ENCODE measurements at regions not wholly inside any gene's neighbourhood (a gene's known extent, or its start where the extent isn't known, plus 50 kb on each side); places are given as distances from the start of the nearest gene placed in this dataset.
"Not testable (repeated sequence)": the region's sequence is repeated elsewhere in the genome, so short reads cannot be mapped to it uniquely, and the experiment has no call there.

- no peaks in the 10 kb centered on the region for H3K27me3 ChIP-seq
- DNase-seq (no peak), ATAC-seq (no peak)
- no peak overlapping the region for H3K4me3 ChIP-seq
- no peaks in the 10 kb centered on the region for H3K36me3 ChIP-seq (replicated peaks in 1 of 2; ENCODE audit: insufficient read depth in 1 of 2, low read depth in 2 of 2)
- WGBS, 2 donors = 68 to 76% methylated on average over 3 to 4 of the region's 4 CpGs
- H3K27ac ChIP-seq = no peak overlapping the region
- TF ChIP-seq POLR2A (IDR thresholded peaks at IDR 0.05) (no peak), CTCF (IDR thresholded peaks at IDR 0.05) (no peak)
- intact Hi-C loops (cut with DNase I) = no loop called here
- no peaks in the 10 kb centered on the region for H3K9me3 ChIP-seq
- H3K4me1 ChIP-seq = no peaks in the 10 kb centered on the region
These were observed 577.5 kb upstream of the FBXO33 start for GRCh38 chr14:40009771-40010170.

- H3K27me3 ChIP-seq; H3K9me3 ChIP-seq; H3K36me3 ChIP-seq (replicated peaks in 1 of 2; ENCODE audit: insufficient read depth in 1 of 2, low read depth in 2 of 2); DNase-seq; H3K4me1 ChIP-seq; ATAC-seq; H3K4me3 ChIP-seq; H3K27ac ChIP-seq; intact Hi-C loops (cut with DNase I): not testable (repeated sequence)
- WGBS, 2 donors = 71 to 92% methylated on average over 2 of the region's 2 CpGs
These were observed 576.1 kb upstream of the FBXO33 start for GRCh38 chr14:40008345-40008744.

DNA sequence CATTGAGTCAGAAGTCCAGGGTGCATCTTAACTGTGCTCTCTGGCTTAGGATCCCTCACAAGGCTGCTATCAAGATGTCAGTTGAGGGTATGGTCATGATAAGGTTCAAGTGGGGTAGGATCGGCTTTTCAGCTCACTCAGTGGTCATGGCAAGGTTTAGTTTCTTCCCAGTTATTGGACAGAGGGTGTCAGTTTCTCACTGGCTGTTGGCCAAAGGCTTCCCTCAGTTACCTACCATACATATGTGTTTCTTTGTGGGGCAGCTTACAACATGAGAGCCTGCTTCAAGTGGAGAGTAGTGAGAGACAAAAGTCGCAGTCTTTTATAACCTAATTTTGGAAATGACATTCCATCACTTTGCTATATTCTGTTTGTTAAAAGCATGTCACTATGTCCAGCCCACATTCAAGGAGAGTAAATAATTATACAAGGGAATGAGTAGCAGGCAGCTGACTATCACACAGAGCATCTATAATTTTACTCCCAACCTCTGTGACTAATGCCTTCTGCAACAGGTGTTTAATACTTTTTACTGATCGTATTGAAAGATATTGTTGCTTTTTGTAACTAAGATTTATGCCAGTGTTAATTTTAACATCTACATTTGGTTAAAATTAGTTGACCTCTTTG lies 572.8 kb upstream of the FBXO33 start:
- Histone ChIP-seq H3K4me3 (no peak overlapping the region), H3K4me1 (no peaks in the 10 kb centered on the region), H3K36me3 (replicated peaks in 1 of 2; ENCODE audit: insufficient read depth in 1 of 2, low read depth in 2 of 2) (no peaks in the 10 kb centered on the region), H3K27me3 (no peaks in the 10 kb centered on the region), H3K27ac (no peak overlapping the region), H3K9me3 (no peaks in the 10 kb centered on the region)
- TF ChIP-seq CTCF (IDR thresholded peaks at IDR 0.05) (no peak), POLR2A (IDR thresholded peaks at IDR 0.05) (no peak)
- no peak for DNase-seq
- intact Hi-C loops (cut with DNase I) = no loop called here
- 56 to 59% methylated on average over 3 of the region's 3 CpGs for WGBS, 2 donors
- no peak for ATAC-seq

DNA sequence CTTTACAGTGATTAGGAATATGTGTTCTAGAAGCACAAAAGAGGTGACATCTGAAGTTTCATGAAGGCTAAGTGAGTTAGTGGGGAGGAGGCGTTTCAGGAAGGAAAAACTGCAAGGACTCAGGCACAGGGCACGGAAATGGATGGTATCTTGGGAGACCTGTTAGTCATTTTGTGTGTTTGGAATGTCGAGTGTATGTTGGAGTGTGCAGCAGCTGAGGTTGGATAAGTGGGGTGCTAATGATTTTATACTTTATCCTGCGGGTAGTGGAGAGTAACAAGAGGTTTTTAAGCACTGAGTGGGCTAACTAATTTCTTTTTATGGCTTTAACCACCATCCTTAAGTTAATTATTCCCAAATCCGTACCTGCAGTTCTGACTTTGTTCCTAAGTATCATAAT lies 571.5 kb upstream of the FBXO33 start:
- Histone ChIP-seq H3K4me1 (no peaks in the 10 kb centered on the region), H3K27ac (no peak overlapping the region), H3K4me3 (no peak overlapping the region), H3K27me3 (no peaks in the 10 kb centered on the region), H3K9me3 (no peaks in the 10 kb centered on the region), H3K36me3 (replicated peaks in 1 of 2; ENCODE audit: insufficient read depth in 1 of 2, low read depth in 2 of 2) (no peaks in the 10 kb centered on the region)
- intact Hi-C loops (cut with DNase I) = no loop called here
- ATAC-seq = no peak
- DNase-seq = no peak
- WGBS, 2 donors = 47 to 56% methylated on average over 5 of the region's 5 CpGs
- TF ChIP-seq CTCF (IDR thresholded peaks at IDR 0.05) (no peak), POLR2A (IDR thresholded peaks at IDR 0.05) (no peak)

- no peak for ATAC-seq
- Histone ChIP-seq H3K27ac (no peak overlapping the region), H3K4me1 (no peaks in the 10 kb centered on the region), H3K9me3 (no peaks in the 10 kb centered on the region), H3K36me3 (replicated peaks in 1 of 2; ENCODE audit: insufficient read depth in 1 of 2, low read depth in 2 of 2) (no peaks in the 10 kb centered on the region), H3K27me3 (no peaks in the 10 kb centered on the region), H3K4me3 (no peak overlapping the region)
- no peak for DNase-seq
- 67 to 76% methylated on average over 6 of the region's 6 CpGs for whole genome bisulfite sequencing, 2 donors
- TF ChIP-seq CTCF (IDR thresholded peaks at IDR 0.05) = no peak
- TF ChIP-seq POLR2A (IDR thresholded peaks at IDR 0.05) = no peak
- intact Hi-C loops (cut with DNase I) = no loop called here
These were observed 566.6 kb upstream of the FBXO33 start for GRCh38 chr14:39998854-39999253.
